Stimulated activated CD4-positive, alpha-beta T cell treated with anti-CD3 and anti-CD28 coated beads, Interleukin-1b, Interleukin-23, amount 100 ng/mL, for 48 hours (primary cell): ENCODE measurements at regions not wholly inside any gene's neighbourhood (a gene's known extent, or its start where the extent isn't known, plus 50 kb on each side); places are given as distances from the start of the nearest gene placed in this dataset.
"Not testable (repeated sequence)": the region's sequence is repeated elsewhere in the genome, so short reads cannot be mapped to it uniquely, and the experiment has no call there.

Source experiments
- DNase-seq: peaks from one replicate; pipeline ENCODE4 v3.0.0-alpha.2; 2020

DNA sequence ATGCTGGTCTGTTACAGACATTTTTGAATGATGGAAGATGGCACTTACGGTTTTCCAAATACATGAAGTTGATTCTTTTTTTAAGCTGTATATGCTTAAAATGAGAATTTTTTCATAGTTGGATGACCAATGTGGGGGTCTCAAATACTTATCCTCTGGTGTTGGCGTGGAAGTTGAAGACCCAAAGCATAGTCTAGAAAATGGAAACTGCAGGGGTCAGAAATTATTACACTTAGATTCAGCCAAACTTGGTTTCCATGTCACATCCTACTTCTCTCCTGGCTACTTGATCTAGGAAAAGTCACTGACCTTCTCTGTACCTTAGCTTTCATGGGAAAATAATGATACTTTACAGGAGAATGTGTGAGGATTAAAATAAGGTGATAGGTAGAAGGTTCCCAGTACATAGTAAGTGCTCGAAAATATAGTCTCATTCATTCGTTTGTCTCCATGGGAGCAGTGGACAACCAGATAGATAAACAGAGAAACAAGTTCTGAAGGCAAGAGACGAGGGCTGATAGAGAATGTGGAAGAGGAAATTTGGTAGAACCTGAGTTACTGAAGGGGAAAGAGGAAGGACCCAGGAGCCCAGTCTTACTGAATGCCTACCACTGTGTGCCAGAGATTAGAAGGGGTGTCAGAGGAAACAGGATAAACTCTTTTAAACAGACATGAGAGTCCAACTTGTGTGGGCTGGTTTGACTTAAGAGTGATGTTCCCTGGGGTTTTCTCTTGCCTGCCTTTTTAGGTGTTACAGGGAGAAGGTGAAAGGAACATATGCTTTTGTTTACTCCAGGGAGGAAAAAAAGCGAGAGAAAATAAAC is 560.3 kb upstream of the KLF4 start:
- no peak for DNase-seq

DNA sequence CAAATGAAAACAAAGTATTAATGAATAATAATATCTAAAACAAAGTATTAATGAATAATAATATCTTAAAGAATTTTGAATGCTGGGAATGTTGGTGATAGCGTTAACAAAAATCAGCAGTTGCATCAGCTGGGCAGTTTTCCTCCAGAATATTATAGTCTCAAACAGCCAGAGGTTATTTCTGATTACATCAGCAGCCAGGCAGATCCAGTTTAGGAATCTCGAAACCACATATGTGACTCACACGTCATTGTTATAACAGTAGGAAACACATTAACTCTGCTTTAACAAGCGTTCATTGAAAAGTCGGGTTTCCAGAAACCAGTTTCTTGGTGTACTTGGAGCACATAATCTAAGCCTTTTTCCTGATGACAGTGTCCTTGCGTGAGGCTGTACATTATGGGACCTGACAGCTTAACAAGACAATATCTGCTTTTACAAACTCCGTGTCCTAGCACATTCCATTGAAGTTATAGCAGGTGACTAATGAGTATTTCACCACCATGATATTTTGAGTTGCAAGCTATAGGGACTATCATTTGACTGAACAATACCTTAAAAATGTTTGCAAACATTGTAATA is 559.5 kb upstream of the KLF4 start:
- DNase-seq = no peak

DNA sequence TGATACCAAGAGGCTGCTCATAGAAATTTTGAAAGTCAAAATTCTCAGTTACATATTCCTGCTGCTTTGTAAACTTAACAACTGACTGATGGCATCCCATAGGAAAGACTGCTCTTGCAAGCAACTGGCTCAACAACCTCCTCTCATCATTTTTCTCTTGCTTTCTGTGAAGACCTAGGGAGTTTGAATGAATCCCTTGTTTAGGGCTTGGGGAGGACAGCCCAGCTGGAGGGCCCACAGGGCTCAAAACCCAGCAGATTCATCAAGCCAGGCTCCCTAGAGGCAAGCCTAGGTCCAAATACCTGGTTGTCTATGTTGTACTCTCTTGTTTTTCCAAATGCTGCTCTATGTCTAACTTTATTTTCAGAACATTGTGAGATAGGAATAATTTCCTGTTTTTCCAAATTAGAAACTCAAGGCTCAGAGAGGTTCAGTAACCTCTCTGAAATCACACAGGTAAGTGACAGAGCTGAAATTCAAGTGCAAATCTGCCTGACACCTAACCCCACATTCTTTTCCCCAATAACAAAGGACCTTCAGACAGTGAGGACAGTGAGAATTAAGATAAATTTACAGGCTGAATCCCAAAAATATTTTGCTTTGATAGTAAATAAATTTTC is 558.9 kb upstream of the KLF4 start:
- DNase-seq = no peak

DNA sequence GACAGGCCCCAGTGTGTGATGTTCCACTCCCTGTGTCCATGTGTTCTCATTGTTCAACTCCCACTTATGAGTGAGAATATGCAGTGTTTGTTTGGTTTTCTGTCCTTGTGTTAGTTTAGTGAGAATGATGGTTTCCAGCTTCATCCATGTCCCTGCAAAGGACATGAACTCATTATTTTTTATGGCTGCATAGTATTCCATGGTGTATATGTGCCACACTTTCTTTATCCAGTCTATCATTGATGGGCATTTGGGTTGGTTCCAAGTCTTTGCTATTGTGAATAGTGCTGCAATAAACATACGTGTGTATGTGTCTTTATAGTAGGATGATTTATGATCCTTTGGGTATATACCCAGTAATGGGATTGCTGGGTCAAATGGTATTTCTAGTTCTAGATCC is 558.2 kb upstream of the KLF4 start:
- DNase-seq = not testable (repeated sequence)

DNA sequence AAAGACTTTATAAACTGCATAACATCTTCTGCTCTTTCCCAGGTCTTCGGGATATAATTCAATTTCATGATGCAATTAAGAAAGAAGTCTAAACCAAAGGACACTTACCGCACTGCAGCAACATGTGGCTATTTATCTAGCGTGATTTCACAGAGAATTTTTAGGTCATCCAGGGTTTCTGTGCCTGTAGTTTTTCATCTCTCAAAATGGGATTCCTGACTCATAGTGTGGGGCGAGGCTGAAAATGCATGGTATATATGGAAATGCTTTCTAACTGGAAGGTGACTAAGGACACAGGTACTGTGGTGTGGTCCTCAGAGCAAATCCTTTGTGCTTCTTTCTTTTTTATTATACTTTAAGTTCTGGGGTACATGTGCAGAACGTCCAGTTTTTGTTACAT is 557.7 kb upstream of the KLF4 start:
- DNase-seq = no peak

DNA sequence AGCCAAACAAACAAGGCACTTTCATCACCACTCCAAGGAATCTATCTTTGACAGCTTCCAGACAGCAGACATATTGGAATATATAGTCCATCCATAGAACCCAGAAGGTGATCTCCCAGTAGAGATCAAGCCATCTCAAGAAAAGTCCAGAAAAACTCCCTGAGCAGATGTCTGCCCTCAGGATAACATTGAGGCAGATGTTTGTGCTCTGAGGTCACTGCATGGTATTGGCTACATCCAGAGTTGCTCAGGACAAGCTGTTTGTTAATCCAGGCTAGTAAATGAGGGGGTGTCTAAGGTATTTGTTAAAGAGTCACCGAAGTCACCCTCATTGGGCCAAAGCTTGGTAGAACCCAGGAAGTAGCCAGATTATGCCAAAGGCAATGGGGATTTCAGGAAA is 556.3 kb upstream of the KLF4 start:
- no peak for DNase-seq

DNA sequence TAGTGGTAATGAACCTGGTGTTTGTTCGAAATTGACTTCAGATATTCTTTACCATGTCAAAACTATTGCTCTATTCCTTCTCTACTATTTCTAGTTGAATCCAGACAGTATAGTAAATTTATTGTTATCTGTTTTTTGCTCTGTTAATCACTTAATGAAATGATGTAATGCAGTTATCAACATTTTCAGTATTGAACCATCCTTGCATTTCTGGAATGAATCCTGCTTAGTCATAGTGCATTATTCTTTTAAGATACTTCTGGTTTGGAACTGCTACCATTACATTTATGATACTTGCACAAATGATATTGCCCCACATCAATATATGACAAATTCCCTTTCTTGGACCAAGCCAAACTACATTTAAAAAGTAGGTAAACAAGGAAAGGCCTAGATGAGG is 554.0 kb upstream of the KLF4 start:
- no peak for DNase-seq

DNA sequence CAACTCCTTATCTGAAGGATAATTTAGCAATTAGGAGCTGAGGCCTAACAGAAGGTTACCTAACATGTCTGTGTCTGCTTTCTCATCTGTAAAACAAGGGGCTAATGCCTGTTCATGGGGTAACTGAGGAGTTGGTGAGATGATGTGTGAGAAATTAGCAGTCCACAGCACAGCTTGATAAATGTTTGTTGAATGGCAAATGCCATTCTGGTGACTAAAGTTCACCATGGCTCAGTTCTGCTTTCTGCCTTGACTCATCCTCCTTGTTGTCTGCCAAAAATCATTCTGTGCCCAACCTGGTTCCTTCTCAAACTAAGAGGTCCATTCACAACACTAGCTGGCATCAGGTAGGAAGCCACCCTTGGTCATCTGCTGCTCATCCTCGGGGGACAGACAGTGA is 552.0 kb upstream of the KLF4 start:
- no peak for DNase-seq

DNA sequence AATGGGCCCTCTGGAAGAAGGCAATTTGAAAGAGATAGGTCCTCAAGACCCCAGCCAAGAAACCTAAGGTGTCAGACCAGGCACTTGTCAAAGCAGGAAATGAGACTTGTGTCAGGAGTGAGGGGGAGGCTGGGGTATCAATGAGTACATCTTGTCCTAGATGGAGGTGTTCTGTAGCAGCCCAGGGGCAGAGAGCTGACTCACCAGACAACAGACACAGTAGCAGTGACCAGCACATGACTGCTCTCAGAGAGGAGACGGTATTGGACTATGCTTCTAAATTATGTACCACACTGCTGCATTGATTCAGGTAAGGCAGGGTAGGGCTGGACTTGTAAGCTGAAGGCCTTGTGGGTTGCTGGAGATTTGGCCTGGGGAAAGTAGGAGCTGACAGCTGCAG is 551.2 kb upstream of the KLF4 start:
- DNase-seq = no peak

DNA sequence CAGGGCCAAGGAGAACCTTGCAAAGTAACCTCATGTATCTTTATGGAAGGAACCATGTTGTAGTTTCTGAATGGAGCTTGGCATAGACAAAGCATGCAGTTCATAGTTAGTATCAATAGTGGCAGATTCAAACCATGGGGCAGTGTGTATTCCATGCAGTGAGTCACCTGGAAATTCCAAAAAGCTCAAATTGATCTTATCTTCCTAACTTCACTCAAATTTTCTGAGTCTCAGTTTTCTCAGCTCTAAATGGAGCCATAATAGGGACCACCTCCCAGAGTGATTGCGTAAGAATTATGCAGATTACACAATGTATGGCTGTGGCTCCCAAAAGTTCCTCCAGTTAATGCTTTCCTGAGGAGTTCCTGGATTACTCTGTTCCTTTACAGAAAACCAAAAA is 549.9 kb upstream of the KLF4 start:
- no peak for DNase-seq

DNA sequence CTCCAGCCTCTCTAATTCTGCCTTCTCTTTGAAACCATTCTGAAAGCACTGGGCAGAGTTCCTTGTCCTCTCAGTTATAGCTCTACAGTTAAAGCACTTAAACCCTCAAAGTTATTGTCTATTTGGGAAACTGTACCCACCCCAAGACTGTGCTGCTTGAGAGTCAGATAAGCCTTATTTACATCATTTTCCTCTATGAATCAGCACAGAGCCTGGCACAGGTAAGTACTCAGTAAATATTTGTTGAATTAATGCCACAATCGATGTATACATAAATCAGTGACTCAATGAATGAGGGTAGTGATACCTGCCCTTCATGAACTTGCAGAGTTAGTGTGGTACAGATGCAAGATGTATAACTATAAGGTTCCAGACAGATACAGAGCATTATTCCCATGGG is 549.4 kb upstream of the KLF4 start:
- no peak for DNase-seq

DNA sequence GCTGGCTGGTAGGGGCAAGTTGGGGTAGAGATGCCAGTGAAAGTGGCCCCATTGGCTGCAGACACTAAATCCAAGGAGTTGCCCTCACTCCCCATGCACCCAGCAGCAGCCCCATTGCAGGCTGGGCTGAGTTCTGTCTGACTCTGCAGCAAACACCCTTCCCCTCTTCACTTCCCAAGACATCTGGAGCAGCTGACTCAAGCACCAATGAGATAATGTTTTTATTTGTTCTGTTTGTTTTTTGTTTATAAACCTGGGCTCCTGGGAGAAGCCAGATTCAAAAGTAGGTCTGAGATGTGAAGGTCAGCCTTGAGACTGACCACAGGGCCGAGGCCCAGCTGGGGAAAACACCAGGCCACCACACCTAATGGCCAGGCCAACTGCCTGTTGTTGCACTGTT is 545.9 kb upstream of the KLF4 start:
- no peak for DNase-seq

DNA sequence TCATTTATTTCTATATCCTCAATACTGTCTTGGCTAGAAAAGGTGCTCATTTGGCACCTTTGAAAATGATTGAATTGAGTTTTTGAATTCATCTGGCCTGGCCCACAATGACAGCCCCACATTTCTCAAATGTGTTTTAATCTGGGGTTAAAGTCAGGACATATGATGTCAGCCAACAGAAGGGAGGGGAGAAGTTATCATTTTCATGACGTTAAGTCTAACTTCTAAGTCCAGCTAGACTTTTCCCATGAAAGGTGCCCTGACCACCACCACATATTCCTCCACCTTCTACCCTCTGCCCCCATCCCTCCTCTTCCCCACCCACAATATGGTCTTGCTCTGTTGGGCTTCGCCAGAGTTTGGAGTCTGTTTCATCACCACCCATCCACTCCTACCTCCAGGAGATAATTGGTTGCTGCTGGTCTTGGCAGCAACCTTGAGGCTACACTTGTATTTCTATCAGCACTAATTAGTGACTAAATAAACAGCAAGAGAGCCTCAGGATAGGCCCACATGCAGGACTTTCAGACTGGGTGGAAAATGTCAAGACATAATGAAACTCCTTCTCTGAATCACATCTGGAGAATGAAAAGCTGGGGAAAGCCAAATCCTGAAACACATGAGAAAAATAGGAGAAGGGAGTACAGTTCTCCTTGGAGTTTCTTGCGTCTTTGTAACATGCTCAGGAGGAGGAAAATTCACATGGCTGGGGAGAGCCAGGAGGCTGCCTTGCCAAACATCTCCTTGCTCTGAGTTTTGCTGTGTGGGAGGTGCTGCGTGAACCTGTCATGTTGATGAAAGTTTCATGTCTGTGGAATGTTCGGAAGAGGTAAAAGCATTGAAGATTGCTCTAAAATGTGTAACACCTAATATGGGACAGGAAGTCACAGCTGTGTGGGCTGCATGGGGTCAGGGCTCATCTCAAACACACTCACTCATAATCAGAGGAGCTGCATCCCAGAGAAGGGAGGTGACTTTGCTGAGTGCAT is 544.7 kb upstream of the KLF4 start:
- DNase-seq = no peak

DNA sequence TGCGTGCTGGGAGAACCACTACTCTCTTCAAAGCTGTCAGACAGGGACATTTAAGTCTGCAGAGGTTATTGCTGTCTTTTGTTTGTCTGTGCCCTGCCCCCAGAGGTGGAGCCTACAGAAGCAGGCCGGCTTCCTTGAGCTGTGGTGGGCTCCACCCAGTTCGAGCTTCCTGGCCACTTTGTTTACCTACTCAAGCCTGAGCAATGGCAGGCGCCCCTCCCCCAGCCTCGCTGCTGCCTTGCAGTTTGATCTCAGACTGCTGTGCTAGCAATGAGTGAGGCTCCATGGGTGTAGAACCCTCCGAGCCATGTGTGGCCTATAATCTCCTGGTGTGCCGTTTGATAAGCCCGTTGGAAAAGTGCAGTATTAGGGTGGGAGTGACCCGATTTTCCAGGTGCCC is 542.5 kb upstream of the KLF4 start:
- DNase-seq = not testable (repeated sequence)

DNA sequence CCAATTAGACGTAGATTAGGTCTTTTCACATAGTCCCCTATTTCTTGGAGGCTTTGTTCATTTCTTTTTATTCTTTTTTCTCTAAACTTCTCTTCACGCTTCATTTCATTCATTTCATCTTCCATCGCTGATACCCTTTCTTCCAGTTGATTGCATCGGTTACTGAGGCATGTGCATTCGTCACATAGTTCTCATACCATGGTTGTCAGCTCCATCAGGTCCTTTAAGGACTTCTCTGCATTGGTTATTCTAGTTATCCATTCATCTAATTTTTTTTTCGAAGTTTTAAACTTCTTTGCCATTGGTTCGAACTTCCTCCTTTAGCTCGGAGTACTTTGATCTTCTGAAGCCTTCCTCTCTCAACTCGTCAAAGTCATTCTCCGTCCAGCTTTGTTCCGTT is 541.7 kb upstream of the KLF4 start:
- not testable (repeated sequence) for DNase-seq

DNA sequence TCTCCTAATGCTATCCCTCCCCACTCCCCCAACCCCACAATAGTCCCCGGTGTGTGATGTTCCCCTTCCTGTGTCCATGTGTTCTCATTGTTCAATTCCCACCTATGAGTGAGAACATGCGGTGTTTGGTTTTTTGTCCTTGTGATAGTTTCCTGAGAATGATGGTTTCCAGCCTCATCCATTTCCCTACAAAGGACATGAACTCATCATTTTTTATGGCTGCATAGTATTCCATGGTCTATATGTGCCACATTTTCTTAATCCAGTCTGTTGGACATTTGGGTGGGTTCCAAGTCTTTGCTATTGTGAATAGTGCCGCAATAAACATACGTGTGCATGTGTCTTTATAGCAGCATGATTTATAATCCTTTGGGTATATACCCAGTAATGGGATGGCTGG is 537.1 kb upstream of the KLF4 start:
- DNase-seq = not testable (repeated sequence)

DNA sequence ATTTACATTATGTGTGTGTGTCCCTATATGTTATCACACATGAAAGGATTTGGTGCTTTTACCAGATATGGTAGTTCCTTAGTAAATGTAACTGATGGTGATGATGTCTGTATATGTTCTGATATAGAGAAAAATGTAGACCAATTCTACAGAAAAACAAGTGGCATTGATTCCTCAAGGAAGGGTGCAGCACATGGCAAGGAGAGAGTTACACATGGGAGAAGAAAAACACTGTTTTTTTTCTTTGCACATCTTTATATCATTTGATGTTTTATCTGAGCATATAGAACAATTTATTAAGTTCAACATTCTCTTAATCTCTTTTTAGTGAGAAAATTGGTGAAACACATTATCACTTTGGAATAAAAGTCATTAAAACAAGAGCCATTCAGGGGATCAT is 535.0 kb upstream of the KLF4 start:
- DNase-seq = no peak

DNA sequence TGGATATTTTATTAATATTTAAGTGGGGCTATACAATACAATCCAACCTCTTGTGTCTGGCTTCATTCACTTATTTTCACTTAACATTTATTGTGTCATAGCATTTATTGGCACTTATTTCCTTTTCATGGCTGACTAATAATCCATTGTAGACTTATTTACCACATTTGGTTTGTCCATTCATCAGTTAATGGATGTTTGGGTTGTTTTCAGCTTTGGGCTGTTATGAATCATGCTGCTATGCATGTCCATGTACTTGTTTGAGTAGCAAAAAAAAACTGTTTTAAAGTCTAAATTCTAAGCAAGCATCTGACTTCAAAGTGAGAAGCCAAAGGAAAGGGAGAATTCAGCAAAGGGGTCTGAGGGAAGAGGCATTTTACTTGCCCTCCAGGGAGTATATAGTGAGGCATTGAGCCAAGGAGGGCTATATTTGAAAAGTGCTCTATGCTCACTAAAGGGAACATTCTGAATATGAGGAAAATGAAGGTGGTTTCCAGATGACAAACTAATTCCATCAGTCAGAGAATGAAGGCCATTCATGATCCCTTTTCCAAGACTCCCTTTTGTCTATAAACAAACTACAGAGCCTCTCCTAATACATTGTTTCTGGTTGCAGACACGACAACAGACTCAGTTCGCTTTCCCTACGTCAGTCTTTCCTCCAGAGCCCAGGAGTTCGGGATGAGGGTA is 532.8 kb upstream of the KLF4 start:
- no peak for DNase-seq

DNA sequence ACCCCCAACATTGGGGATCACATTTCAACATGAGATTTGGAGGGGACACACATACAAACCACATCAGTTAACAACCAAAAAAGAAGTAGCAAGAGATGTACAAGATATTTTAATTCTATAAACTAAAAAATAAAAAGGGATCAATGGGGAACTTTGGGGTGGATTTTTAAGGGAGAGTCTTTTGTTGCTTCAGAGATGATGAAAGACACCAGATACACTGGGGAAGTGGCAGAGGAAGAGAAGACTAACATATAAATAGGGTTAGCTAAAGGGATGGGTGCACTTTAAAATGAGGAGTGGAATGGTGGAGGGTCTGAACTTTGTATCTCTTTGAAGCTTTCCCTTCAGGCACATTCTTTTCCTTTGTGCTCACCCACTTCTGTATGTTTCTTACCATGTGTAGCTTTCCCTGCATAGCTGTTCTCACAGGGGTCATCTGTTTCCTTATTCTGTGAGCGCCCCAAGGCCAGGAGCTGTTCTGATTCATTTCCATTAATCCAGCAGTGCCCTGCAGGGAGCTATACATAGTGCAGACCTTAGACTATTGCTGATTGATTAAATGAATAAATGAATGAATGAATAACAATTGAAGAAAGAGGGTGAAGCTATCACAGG is 531.6 kb upstream of the KLF4 start:
- no peak for DNase-seq

DNA sequence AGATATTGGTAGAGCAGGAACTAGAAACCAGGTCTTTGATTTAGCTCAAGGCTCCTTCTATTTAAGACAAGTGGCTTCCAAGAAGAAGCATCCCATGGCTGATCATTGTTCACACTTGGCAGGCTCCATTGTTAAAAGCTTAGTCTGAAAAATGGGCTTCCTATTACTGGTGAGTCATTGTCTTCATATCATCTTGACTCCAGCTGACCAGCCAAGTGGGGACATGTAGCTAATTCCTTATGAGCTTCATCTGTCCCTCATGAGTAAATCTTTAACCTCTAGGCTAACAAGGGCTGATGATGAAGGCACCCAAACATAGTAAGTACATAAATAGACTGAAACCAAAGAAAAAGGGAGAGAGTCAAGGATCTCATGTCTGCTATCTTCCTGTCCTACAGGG is 530.3 kb upstream of the KLF4 start:
- no peak for DNase-seq

DNA sequence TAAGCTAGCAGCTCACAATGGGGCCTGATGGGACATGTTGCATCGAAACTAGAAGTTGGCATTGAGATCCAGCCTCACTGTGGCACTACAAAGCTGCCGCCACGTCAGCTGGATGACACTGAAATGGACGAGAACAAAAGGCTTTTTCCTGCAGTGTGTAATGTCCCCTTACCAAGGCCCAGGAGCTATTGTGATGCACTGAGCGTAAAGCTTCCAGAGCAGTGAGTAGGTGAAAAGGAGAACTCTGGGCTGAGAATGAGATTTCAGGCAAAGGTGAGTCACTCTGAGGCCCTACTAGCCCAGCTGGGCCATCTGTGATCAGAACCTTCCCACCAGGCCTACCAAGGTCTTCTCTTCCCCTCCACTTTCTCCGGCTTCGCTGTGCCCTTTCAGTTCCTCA is 528.1 kb upstream of the KLF4 start:
- DNase-seq = no peak

DNA sequence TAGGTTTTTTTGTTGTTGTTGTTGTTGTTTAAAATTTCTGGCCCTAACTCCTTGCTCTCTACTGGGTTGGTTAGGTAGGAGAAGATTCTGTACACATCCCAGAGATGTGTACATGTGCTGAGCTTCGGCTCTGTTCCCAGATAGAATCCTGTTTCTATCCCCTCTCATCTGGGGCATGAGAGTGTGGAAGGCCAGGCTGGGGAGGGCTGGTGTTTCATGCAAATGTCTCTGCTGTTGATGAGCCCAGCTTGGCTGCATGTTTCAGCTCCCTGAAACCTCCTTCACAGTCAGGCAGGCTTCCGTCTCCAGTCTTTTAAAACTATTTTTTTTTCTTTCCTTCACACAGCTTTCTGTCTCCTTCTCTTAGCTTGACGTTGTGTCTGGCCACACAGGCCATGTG is 526.9 kb upstream of the KLF4 start:
- DNase-seq = no peak
